ENCODE measurements at regions not wholly inside any gene's neighbourhood (a gene's known extent, or its start where the extent isn't known, plus 50 kb on each side); places are given as distances from the start of the nearest gene placed in this dataset.
"Not testable (repeated sequence)": the region's sequence is repeated elsewhere in the genome, so short reads cannot be mapped to it uniquely, and the experiment has no call there.

- Histone ChIP-seq H3K4me3 (ENCODE audit: low read length) (no peak overlapping the region), H3K27me3 (ENCODE audit: control insufficient read depth, insufficient read depth, low read length) (no peaks in the 10 kb centered on the region), H3K36me3 (ENCODE audit: insufficient read depth, low read length) (peaks cover 21% of the 10 kb centered on the region), H3K9ac (ENCODE audit: low read depth, low read length) (no peak overlapping the region), H3K4me1 (ENCODE audit: control insufficient read depth, insufficient read depth, low read length) (no peaks in the 10 kb centered on the region), H3K9me3 (replicated peaks; ENCODE audit: low read length) (peaks cover 6% of the 10 kb centered on the region), H3K4me2 (ENCODE audit: low read length) (no peak overlapping the region)
Measured at GRCh38 chr7:149569726-149570422, 72.3 kb upstream of the ZNF746 start.

GRCh38 chr7:149569025-149569725 lies 71.6 kb upstream of the ZNF746 start:
- H3K9me3 ChIP-seq (replicated peaks; ENCODE audit: low read length) = peaks cover 6% of the 10 kb centered on the region
- no peak overlapping the region for H3K9ac ChIP-seq (ENCODE audit: low read depth, low read length)
- H3K27me3 ChIP-seq (ENCODE audit: control insufficient read depth, insufficient read depth, low read length) = no peaks in the 10 kb centered on the region
- no peak overlapping the region for H3K4me3 ChIP-seq (ENCODE audit: low read length)
- H3K4me1 ChIP-seq (ENCODE audit: control insufficient read depth, insufficient read depth, low read length) = no peaks in the 10 kb centered on the region
- peaks cover 25% of the 10 kb centered on the region for H3K36me3 ChIP-seq (ENCODE audit: insufficient read depth, low read length)
- no peak overlapping the region for H3K4me2 ChIP-seq (ENCODE audit: low read length)

- peaks cover 25% of the 10 kb centered on the region for H3K36me3 ChIP-seq (ENCODE audit: insufficient read depth, low read length)
- no peaks in the 10 kb centered on the region for H3K27me3 ChIP-seq (ENCODE audit: control insufficient read depth, insufficient read depth, low read length)
- H3K4me3 ChIP-seq (ENCODE audit: low read length) = no peak overlapping the region
- H3K9me3 ChIP-seq (replicated peaks; ENCODE audit: low read length) = peaks cover 6% of the 10 kb centered on the region
- H3K4me2 ChIP-seq (ENCODE audit: low read length) = no peak overlapping the region
- no peaks in the 10 kb centered on the region for H3K4me1 ChIP-seq (ENCODE audit: control insufficient read depth, insufficient read depth, low read length)
- no peak overlapping the region for H3K9ac ChIP-seq (ENCODE audit: low read depth, low read length)
Measured at GRCh38 chr7:149568218-149568617, 70.6 kb upstream of the ZNF746 start.

GRCh38 chr7:149566103-149566502 lies 68.5 kb upstream of the ZNF746 start:
- H3K4me2 ChIP-seq (ENCODE audit: low read length) = no peak overlapping the region
- no peaks in the 10 kb centered on the region for H3K4me1 ChIP-seq (ENCODE audit: control insufficient read depth, insufficient read depth, low read length)
- H3K4me3 ChIP-seq (ENCODE audit: low read length) = no peak overlapping the region
- H3K27me3 ChIP-seq (ENCODE audit: control insufficient read depth, insufficient read depth, low read length) = no peaks in the 10 kb centered on the region
- H3K9ac ChIP-seq (ENCODE audit: low read depth, low read length) = no peak overlapping the region
- H3K9me3 ChIP-seq (replicated peaks; ENCODE audit: low read length) = peaks cover 6% of the 10 kb centered on the region
- H3K36me3 ChIP-seq (ENCODE audit: insufficient read depth, low read length) = peaks cover 31% of the 10 kb centered on the region

- H3K4me2 ChIP-seq (ENCODE audit: low read length) = no peak overlapping the region
- no peak overlapping the region for H3K9ac ChIP-seq (ENCODE audit: low read depth, low read length)
- H3K4me1 ChIP-seq (ENCODE audit: control insufficient read depth, insufficient read depth, low read length) = no peaks in the 10 kb centered on the region
- peaks cover 6% of the 10 kb centered on the region for H3K9me3 ChIP-seq (replicated peaks; ENCODE audit: low read length)
- H3K4me3 ChIP-seq (ENCODE audit: low read length) = no peak overlapping the region
- H3K27me3 ChIP-seq (ENCODE audit: control insufficient read depth, insufficient read depth, low read length) = no peaks in the 10 kb centered on the region
- H3K36me3 ChIP-seq (ENCODE audit: insufficient read depth, low read length) = peaks cover 35% of the 10 kb centered on the region
Measured at GRCh38 chr7:149565096-149565382, 67.4 kb upstream of the ZNF746 start.

GRCh38 chr7:149564340-149565095 lies 66.9 kb upstream of the ZNF746 start:
- Histone ChIP-seq H3K9me3 (replicated peaks; ENCODE audit: low read length) (peaks cover 6% of the 10 kb centered on the region), H3K9ac (ENCODE audit: low read depth, low read length) (no peak overlapping the region), H3K4me2 (ENCODE audit: low read length) (no peak overlapping the region), H3K4me3 (ENCODE audit: low read length) (no peak overlapping the region), H3K4me1 (ENCODE audit: control insufficient read depth, insufficient read depth, low read length) (peaks cover under 1% of the 10 kb centered on the region), H3K27me3 (ENCODE audit: control insufficient read depth, insufficient read depth, low read length) (no peaks in the 10 kb centered on the region), H3K36me3 (ENCODE audit: insufficient read depth, low read length) (peaks cover 36% of the 10 kb centered on the region)

- peaks cover 38% of the 10 kb centered on the region for H3K36me3 ChIP-seq (ENCODE audit: insufficient read depth, low read length)
- H3K4me2 ChIP-seq (ENCODE audit: low read length) = no peak overlapping the region
- peaks cover 9% of the 10 kb centered on the region for H3K4me1 ChIP-seq (ENCODE audit: control insufficient read depth, insufficient read depth, low read length)
- H3K9me3 ChIP-seq (replicated peaks; ENCODE audit: low read length) = no peaks in the 10 kb centered on the region
- H3K4me3 ChIP-seq (ENCODE audit: low read length) = no peak overlapping the region
- H3K27me3 ChIP-seq (ENCODE audit: control insufficient read depth, insufficient read depth, low read length) = no peaks in the 10 kb centered on the region
- H3K9ac ChIP-seq (ENCODE audit: low read depth, low read length) = no peak overlapping the region
Measured at GRCh38 chr7:149562602-149563001, 65.0 kb upstream of the ZNF746 start.

GRCh38 chr7:149561072-149561471 lies 63.5 kb upstream of the ZNF746 start:
- Histone ChIP-seq H3K4me1 (ENCODE audit: control insufficient read depth, insufficient read depth, low read length) (peaks cover 9% of the 10 kb centered on the region), H3K9ac (ENCODE audit: low read depth, low read length) (no peak overlapping the region), H3K4me2 (ENCODE audit: low read length) (no peak overlapping the region), H3K4me3 (ENCODE audit: low read length) (no peak overlapping the region), H3K9me3 (replicated peaks; ENCODE audit: low read length) (no peaks in the 10 kb centered on the region), H3K27me3 (ENCODE audit: control insufficient read depth, insufficient read depth, low read length) (no peaks in the 10 kb centered on the region), H3K36me3 (ENCODE audit: insufficient read depth, low read length) (peaks cover 36% of the 10 kb centered on the region)

- H3K4me2 ChIP-seq (ENCODE audit: low read length) = no peak overlapping the region
- no peaks in the 10 kb centered on the region for H3K9me3 ChIP-seq (replicated peaks; ENCODE audit: low read length)
- H3K9ac ChIP-seq (ENCODE audit: low read depth, low read length) = no peak overlapping the region
- no peaks in the 10 kb centered on the region for H3K27me3 ChIP-seq (ENCODE audit: control insufficient read depth, insufficient read depth, low read length)
- H3K4me1 ChIP-seq (ENCODE audit: control insufficient read depth, insufficient read depth, low read length) = peaks cover 9% of the 10 kb centered on the region
- H3K4me3 ChIP-seq (ENCODE audit: low read length) = no peak overlapping the region
- H3K36me3 ChIP-seq (ENCODE audit: insufficient read depth, low read length) = peaks cover 34% of the 10 kb centered on the region
Measured at GRCh38 chr7:149559711-149560110, 62.1 kb upstream of the ZNF746 start.

- Histone ChIP-seq H3K4me2 (ENCODE audit: low read length) (no peak overlapping the region), H3K36me3 (ENCODE audit: insufficient read depth, low read length) (peaks cover 31% of the 10 kb centered on the region), H3K4me3 (ENCODE audit: low read length) (no peak overlapping the region), H3K9ac (ENCODE audit: low read depth, low read length) (no peak overlapping the region), H3K27me3 (ENCODE audit: control insufficient read depth, insufficient read depth, low read length) (no peaks in the 10 kb centered on the region), H3K9me3 (replicated peaks; ENCODE audit: low read length) (no peaks in the 10 kb centered on the region), H3K4me1 (ENCODE audit: control insufficient read depth, insufficient read depth, low read length) (peaks cover 9% of the 10 kb centered on the region)
Measured at GRCh38 chr7:149558149-149558861, 60.7 kb upstream of the ZNF746 start.

- H3K4me2 ChIP-seq (ENCODE audit: low read length); H3K27me3 ChIP-seq (ENCODE audit: control insufficient read depth, insufficient read depth, low read length); H3K4me1 ChIP-seq (ENCODE audit: control insufficient read depth, insufficient read depth, low read length); H3K9me3 ChIP-seq (replicated peaks; ENCODE audit: low read length); H3K9ac ChIP-seq (ENCODE audit: low read depth, low read length); H3K4me3 ChIP-seq (ENCODE audit: low read length): not testable (repeated sequence)
- peaks cover 41% of the 10 kb centered on the region for H3K36me3 ChIP-seq (ENCODE audit: insufficient read depth, low read length)
Measured at GRCh38 chr7:149556525-149556924, 58.9 kb upstream of the ZNF746 start.
